ENCODE measurements at regions not wholly inside any gene's neighbourhood (a gene's known extent, or its start where the extent isn't known, plus 50 kb on each side); places are given as distances from the start of the nearest gene placed in this dataset.

DNA sequence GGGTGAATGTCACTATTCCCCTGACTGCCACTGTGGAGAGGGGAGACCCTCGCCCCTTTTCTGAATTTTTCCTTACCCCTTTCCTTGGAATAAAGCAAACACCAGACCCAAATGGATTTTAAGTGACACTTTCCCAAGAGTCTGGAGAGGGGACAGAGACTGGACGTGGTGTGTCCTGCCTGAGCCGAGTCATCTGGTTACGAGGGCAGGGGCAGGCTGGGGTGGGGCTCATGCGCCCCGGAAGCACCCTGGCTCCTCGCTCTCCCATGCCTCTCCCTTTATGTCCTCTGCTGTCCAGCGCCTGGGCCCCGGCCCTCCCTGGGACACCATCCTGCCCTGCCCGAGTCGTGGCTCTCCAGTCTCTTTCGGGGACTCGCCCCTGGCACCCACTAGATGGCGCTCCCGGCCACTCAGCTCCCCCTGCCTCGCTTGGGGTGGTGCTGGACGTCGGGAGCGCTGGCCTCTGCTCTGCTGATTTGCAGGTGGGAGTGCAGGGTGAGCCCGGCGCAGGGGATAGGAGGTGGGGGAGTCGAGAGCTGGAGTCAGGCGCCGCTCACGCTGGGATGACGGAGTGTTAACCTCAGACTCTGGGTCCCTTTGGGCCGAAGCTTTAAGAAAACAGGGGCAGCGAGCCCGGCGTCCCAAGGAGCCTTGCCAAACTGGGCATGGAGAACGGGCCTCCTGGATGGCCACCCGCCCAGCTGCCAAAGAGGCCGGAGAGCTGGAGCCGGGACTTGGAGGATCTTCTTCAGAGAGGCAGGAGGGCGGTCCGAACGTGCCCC, 89.8 kb downstream of the RPS6KA4 start:
- TF ChIP-seq, protein P1, sequence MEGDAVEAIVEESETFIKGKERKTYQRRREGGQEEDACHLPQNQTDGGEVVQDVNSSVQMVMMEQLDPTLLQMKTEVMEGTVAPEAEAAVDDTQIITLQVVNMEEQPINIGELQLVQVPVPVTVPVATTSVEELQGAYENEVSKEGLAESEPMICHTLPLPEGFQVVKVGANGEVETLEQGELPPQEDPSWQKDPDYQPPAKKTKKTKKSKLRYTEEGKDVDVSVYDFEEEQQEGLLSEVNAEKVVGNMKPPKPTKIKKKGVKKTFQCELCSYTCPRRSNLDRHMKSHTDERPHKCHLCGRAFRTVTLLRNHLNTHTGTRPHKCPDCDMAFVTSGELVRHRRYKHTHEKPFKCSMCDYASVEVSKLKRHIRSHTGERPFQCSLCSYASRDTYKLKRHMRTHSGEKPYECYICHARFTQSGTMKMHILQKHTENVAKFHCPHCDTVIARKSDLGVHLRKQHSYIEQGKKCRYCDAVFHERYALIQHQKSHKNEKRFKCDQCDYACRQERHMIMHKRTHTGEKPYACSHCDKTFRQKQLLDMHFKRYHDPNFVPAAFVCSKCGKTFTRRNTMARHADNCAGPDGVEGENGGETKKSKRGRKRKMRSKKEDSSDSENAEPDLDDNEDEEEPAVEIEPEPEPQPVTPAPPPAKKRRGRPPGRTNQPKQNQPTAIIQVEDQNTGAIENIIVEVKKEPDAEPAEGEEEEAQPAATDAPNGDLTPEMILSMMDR (IDR thresholded peaks at IDR 0.05; ENCODE audit: insufficient read depth, low read length, missing control alignments): peak; percentile 97
- ChIA-PET POLR2A (interaction anchor here (0.6 kb wide), 1 partner anchor 592 kb away, joined by 3 read pairs; the partner anchor contains the start of gene SAC3D1), CTCF (interaction anchor here (0.6 to 5.5 kb wide), 73 partner anchors 8 to 328 kb away, joined by 3 to 111 read pairs (median 5); partner anchors contain the start of genes PRDX5, PYGM, RASGRP2 and TRMT112)
- peak overlapping the region; percentile 36 for H3K4me3 ChIP-seq (ENCODE audit: low read depth, low read length)
- no peak for DNase-seq (ENCODE audit: low read depth, low spot score)

DNA sequence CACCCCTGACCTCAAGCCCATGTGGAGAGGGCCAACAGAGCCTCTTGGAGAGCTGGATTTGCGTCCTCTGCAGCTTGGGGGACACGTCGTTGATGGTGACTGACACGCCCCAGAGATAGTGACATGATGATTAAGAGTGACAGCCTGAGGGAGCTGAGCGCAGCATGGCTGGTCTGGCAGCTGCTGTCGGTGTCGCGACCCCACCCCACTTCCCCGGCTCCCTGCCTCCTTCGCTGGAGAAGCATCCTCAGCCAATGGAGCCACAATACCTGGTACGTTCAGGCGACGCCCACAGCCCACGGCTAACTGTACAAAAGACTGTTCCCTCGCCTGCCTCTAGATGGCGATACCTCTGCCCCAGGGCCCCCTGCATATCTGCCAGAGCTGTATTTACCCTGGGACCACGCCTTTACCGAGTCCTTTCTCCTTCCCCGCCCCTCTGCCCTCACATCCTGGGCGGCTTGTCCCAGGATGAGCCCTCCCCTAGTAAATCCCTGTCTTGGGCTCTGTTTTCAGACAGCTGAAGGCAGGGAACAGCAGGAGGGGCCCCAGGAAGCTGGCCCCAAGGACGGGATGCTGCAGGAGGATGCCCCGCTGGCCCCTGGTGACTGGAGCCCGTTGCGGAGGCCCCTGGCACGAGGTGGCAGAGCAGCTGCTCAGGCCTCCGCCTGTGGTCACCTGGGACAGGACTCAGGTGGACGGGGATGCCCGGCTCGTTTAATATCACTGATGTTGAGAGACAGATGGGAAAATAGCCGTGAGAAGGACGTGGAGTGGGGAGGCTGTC, 90.6 kb downstream of the RPS6KA4 start:
- ChIA-PET POLR2A (interaction anchor here (0.6 kb wide), 1 partner anchor 591 kb away, joined by 3 read pairs; the partner anchor contains the start of gene SAC3D1), CTCF (interaction anchor here (0.6 to 5.5 kb wide), 73 partner anchors 8 to 327 kb away, joined by 3 to 111 read pairs (median 5); partner anchors contain the start of genes PRDX5, PYGM, RASGRP2 and TRMT112)
- H3K4me3 ChIP-seq (ENCODE audit: low read depth, low read length): no peak overlapping the region
- TF ChIP-seq, protein P1 (IDR thresholded peaks at IDR 0.05; ENCODE audit: insufficient read depth, low read length, missing control alignments): peak; percentile 87
- DNase-seq (ENCODE audit: low read depth, low spot score): no peak

DNA sequence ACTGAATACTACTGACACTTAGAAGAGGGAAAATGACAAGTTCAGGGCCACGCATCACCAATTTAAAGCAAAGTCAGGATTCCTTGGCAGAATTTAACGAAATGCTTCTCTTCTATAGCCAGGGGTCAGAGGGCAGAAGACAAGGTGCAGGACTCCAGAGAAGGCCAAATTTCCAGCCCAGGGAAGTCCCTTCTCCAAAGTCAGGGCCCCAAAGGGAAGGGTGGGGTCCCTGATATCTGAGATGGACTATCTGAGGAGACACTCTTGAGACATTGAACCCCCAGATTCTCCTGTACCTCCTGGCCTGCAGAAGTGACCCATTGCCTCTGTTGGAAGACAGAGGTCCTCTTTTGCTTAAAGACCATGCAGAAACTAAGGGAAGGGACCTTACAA, 91.2 kb downstream of the RPS6KA4 start:
- TF ChIP-seq, protein P1 (IDR thresholded peaks at IDR 0.05; ENCODE audit: insufficient read depth, low read length, missing control alignments): no peak
- H3K4me3 ChIP-seq (ENCODE audit: low read depth, low read length): no peak overlapping the region
- ChIA-PET CTCF (interaction anchor here (0.8 to 5.5 kb wide), 34 partner anchors 8 to 310 kb away, joined by 3 to 111 read pairs (median 5); partner anchors contain the start of genes PYGM and RASGRP2), POLR2A (no interaction called here)
- DNase-seq (ENCODE audit: low read depth, low spot score): no peak

DNA sequence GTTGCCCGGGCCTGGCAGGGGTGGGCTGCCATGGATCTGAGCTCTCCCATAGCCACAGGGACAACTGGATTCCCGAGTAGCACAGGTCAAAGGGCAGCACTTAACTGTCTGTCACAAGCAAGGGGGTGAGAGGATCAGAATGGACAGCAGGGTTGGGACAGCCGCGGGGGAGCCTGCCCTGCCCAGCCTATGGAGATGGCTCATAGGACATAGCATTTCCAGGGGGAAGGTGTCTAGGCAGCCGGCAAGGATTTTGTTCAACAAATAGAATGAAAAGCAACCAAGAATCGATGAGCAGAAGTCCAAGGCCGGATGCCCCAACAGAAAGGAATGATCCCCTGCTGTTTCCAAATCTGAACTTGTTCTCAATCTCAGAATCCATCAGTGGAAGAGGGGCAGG, 92.9 kb downstream of the RPS6KA4 start:
- no peak for DNase-seq (ENCODE audit: low read depth, low spot score)
- CTCF ChIA-PET: interaction anchor here (0.7 to 5.5 kb wide), 9 partner anchors 10 to 237 kb away, joined by 3 to 111 read pairs (median 5); no protein-coding TSS in a partner anchor
- no peak overlapping the region for H3K4me3 ChIP-seq (ENCODE audit: low read depth, low read length)
- TF ChIP-seq, protein P1 (IDR thresholded peaks at IDR 0.05; ENCODE audit: insufficient read depth, low read length, missing control alignments): no peak
- POLR2A ChIA-PET: no interaction called here

DNA sequence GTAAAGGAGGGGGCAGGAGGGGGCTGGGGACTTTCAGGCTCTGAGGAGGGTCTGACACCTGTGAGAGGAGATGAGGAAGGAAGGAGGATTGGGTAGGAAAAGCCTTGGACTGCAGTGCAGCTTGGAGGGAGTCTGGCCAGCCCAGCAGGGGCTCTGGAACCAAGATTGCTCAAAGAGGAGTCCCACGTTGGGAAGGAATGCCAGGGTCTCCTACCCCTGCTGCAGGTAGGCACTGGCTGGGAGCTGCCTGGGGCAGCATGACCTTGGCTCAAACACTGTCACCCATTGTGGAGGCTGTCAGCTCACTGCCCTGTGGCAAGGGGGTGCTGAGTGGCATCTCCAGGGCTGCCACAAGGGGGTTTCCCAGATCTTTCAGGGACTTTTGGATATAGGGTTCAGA, 94.5 kb downstream of the RPS6KA4 start:
- H3K4me3 ChIP-seq (ENCODE audit: low read depth, low read length): no peak overlapping the region
- TF ChIP-seq, protein P1 (IDR thresholded peaks at IDR 0.05; ENCODE audit: insufficient read depth, low read length, missing control alignments): no peak
- CTCF ChIA-PET: interaction anchor here (0.9 to 1.7 kb wide), 2 partner anchors 8 to 199 kb away, joined by 3 to 7 read pairs; no protein-coding TSS in a partner anchor
- no peak for DNase-seq (ENCODE audit: low read depth, low spot score)
- POLR2A ChIA-PET: no interaction called here

Measured in AG04449 (cell line).